ENCODE measurements at regions not wholly inside any gene's neighbourhood (a gene's known extent, or its start where the extent isn't known, plus 50 kb on each side); places are given as distances from the start of the nearest gene placed in this dataset.

GRCh38 chr6:120116343-120116742 lies 766.8 kb upstream of the MAN1A1 start:
- no peak for TF ChIP-seq CTCF (conservative IDR thresholded peaks at IDR 0.05; ENCODE audit: low read depth, low read length)
- TF ChIP-seq EZH2 (IDR thresholded peaks at IDR 0.05; ENCODE audit: borderline replicate concordance, low read depth, low read length, poor library complexity, severe bottlenecking): no peak
